ENCODE measurements at regions not wholly inside any gene's neighbourhood (a gene's known extent, or its start where the extent isn't known, plus 50 kb on each side); places are given as distances from the start of the nearest gene placed in this dataset.
"Not testable (repeated sequence)": the region's sequence is repeated elsewhere in the genome, so short reads cannot be mapped to it uniquely, and the experiment has no call there.

GRCh38 chr11:69934861-69935494 lies 115.8 kb upstream of the FGF3 start:
- DNase-seq, result no peak

- DNase-seq, result no peak
These were observed 116.8 kb upstream of the FGF3 start for GRCh38 chr11:69935941-69936505.

GRCh38 chr11:69936771-69937170 lies 117.6 kb upstream of the FGF3 start:
- peak; percentile 15 to 25 for DNase-seq

- no peak for DNase-seq
These were observed 119.0 kb upstream of the FGF3 start for GRCh38 chr11:69938206-69938605.

- DNase-seq, result no peak
These were observed 120.5 kb upstream of the FGF3 start for GRCh38 chr11:69939551-69940245.

GRCh38 chr11:69940246-69940610 lies 121.0 kb upstream of the FGF3 start:
- no peak for DNase-seq

GRCh38 chr11:69941546-69942332 lies 122.5 kb upstream of the FGF3 start:
- DNase-seq, result no peak

- DNase-seq, result no peak
These were observed 123.2 kb upstream of the FGF3 start for GRCh38 chr11:69942333-69942820.

GRCh38 chr11:69943066-69943465 lies 123.8 kb upstream of the FGF3 start:
- DNase-seq, result no peak

- DNase-seq, result no peak
These were observed 124.3 kb upstream of the FGF3 start for GRCh38 chr11:69943506-69943905.

GRCh38 chr11:69944146-69944795 lies 125.1 kb upstream of the FGF3 start:
- no peak for DNase-seq

GRCh38 chr11:69945157-69945556 lies 125.9 kb upstream of the FGF3 start:
- DNase-seq, result no peak

GRCh38 chr11:69947059-69947792 lies 128.0 kb upstream of the FGF3 start:
- DNase-seq, result no peak

- no peak for DNase-seq
These were observed 128.6 kb upstream of the FGF3 start for GRCh38 chr11:69947793-69948255.

GRCh38 chr11:69948256-69949141 lies 129.3 kb upstream of the FGF3 start:
- DNase-seq, result no peak

GRCh38 chr11:69949327-69949726 lies 128.8 kb upstream of the ANO1 start:
- DNase-seq, result no peak

- DNase-seq, result no peak
These were observed 128.0 kb upstream of the ANO1 start for GRCh38 chr11:69950120-69950519.

GRCh38 chr11:69950621-69951020 lies 127.5 kb upstream of the ANO1 start:
- DNase-seq, result no peak

GRCh38 chr11:69951821-69952220 lies 126.3 kb upstream of the ANO1 start:
- no peak for DNase-seq

GRCh38 chr11:69952229-69952975 lies 125.7 kb upstream of the ANO1 start:
- DNase-seq, result not testable (repeated sequence)

Data from AML-193 (cell line).